K562 (cell line): ENCODE measurements at regions not wholly inside any gene's neighbourhood (a gene's known extent, or its start where the extent isn't known, plus 50 kb on each side); places are given as distances from the start of the nearest gene placed in this dataset.
A peak's percentile ranks its signal among the peaks of the same experiment; 100 is the strongest.

Experiments
- ATAC-seq: fragments of 200-7000 bp; cut with Tn5 transposase; 3 replicates; pipeline ENCODE4 v1.9.1; 2020; ENCODE audit warnings: moderate library complexity
- BruUV-seq: library from RNA; stranded (reverse); fragments of 400-500 nt; replicated peaks from 2 replicates; lab custom pipeline; 2021; lab: Mats Ljungman, UMichigan
- CTCF ChIA-PET: fragments of 300-600 bp; formaldehyde crosslinking; extraction: SDS; loops from one replicate; lab custom pipeline; 2021; ENCODE audit warnings: low intra/inter-chr PET ratio; lab: Yijun Ruan, JAX
- POLR2A ChIA-PET: fragments of 300-600, 350-650 bp; sonication (Branson Sonifier 250); formaldehyde crosslinking; extraction: SDS; loops from one replicate; lab custom pipeline; 2021; ENCODE audit warnings: antibody characterized with exemption, inconsistent platforms; lab: Yijun Ruan, JAX
- DNase-seq, 4 experiments: peaks; one replicate each; pipeline versions ENCODE4 v3.0.0 to v3.0.0-alpha.2; 2011 to 2018; ENCODE audit warnings: low spot score in 3 of 4, mixed read lengths in 3 of 4; ENCODE audit errors: extremely low read depth in 1 of 4
- FAIRE-seq: peaks from 2 replicates; lab custom pipeline; 2011; peaks lifted over from hg19 to GRCh38; lab: Jason Lieb, UNC
- H2AFZ ChIP-seq: 2 replicates; pipeline ENCODE4 v1.6.0; 2011; ENCODE audit warnings: low read depth, low read length, control low read depth, inconsistent platforms
- H3K27ac ChIP-seq: fragments of 200-600 bp; 3 replicates; pipeline ENCODE4 v1.8.0; 2011; ENCODE audit warnings: low read depth, mild to moderate bottlenecking, control low read depth, inconsistent platforms, low read length, moderate library complexity, mixed read lengths; ENCODE audit errors: extremely low read depth
- H3K27me3 ChIP-seq, 2 experiments: fragments of 300-600 bp in 1 of 2; 2 replicates in 1 of 2; 3 replicates in 1 of 2; pipeline versions ENCODE4 v1.6.0 to v1.8.0; 2011; ENCODE audit warnings: inconsistent platforms in 2 of 2, low read length in 2 of 2, mild to moderate bottlenecking in 1 of 2, mixed read lengths in 1 of 2, moderate library complexity in 1 of 2; ENCODE audit not compliant: control insufficient read depth in 2 of 2, insufficient read depth in 2 of 2
- H3K36me3 ChIP-seq: fragments of 300-600 bp; 3 replicates; pipeline ENCODE4 v1.8.0; 2011; ENCODE audit warnings: mild to moderate bottlenecking, low read length, inconsistent platforms; ENCODE audit not compliant: control insufficient read depth, insufficient read depth
- H3K4me1 ChIP-seq, 2 experiments: fragments of 200-600 bp in 1 of 2; replicated peaks in 1 of 2; 2 replicates in 1 of 2; 3 replicates in 1 of 2; pipeline versions ENCODE4 v1.5.1 to v1.8.0; 2011; ENCODE audit warnings: inconsistent platforms in 2 of 2, low read length in 2 of 2, mild to moderate bottlenecking in 1 of 2, mixed read lengths in 1 of 2, moderate library complexity in 1 of 2; ENCODE audit not compliant: control insufficient read depth in 2 of 2, insufficient read depth in 2 of 2
- H3K4me2 ChIP-seq: 2 replicates; pipeline ENCODE4 v1.6.1; 2011; ENCODE audit warnings: low read length, control low read depth, inconsistent platforms, mixed read lengths; ENCODE audit not compliant: insufficient read depth
- H3K4me3 ChIP-seq: fragments of 200-600 bp; sonication (generic), shearing (Covaris generic); 2 replicates; pipeline ENCODE4 v1.5.1; 2016; ENCODE audit warnings: control low read depth, inconsistent platforms
- H3K79me2 ChIP-seq: fragments of 200-600 bp; 3 replicates; pipeline ENCODE4 v1.8.0; 2011; ENCODE audit warnings: low read length, inconsistent platforms; ENCODE audit not compliant: control insufficient read depth, insufficient read depth
- H3K9ac ChIP-seq, 2 experiments: 2 replicates each; pipeline versions ENCODE4 v1.6.0 to v1.6.1; 2011; ENCODE audit warnings: low read depth in 2 of 2, low read length in 2 of 2, control low read depth in 1 of 2, inconsistent platforms in 1 of 2, mild to moderate bottlenecking in 1 of 2, mixed read lengths in 1 of 2; ENCODE audit not compliant: insufficient read depth in 1 of 2
- H3K9me1 ChIP-seq: one replicate; pipeline ENCODE4 v1.6.0; 2011; ENCODE audit warnings: inconsistent platforms, mild to moderate bottlenecking, low read length, moderate library complexity; ENCODE audit not compliant: control insufficient read depth, insufficient read depth
- H3K9me3 ChIP-seq: replicated peaks from 2 replicates; pipeline ENCODE4 v1.5.1; 2011; ENCODE audit warnings: low read depth, low read length, inconsistent platforms; ENCODE audit not compliant: control insufficient read depth, insufficient read depth
- H4K20me1 ChIP-seq: replicated peaks from 2 replicates; pipeline ENCODE4 v1.6.1; 2011; ENCODE audit warnings: low read length, inconsistent platforms, mixed read lengths; ENCODE audit not compliant: control insufficient read depth, insufficient read depth
- BCL6 ChIP-seq: fragments of 250-450 bp; sonication (Bioruptor Pico); IDR thresholded peaks from 2 replicates; pipeline ENCODE4 v1.4.0; 2020
- PTTG1 ChIP-seq: fragments of 450-650 bp; IDR thresholded peaks from 2 replicates; pipeline ENCODE4 v1.6.1; 2016; ENCODE audit warnings: low read depth, mild to moderate bottlenecking, missing genetic modification characterization, missing compliant biosample characterization
- SPI1 ChIP-seq: IDR thresholded peaks from 2 replicates; pipeline ENCODE4 v1.6.1; 2011; ENCODE audit warnings: low read depth, low read length, control low read depth, borderline replicate concordance
- ZNF12 ChIP-seq: sonication (generic); formaldehyde crosslinking; IDR thresholded peaks from 2 replicates; pipeline ENCODE4 v1.4.0; 2020; ENCODE audit warnings: mild to moderate bottlenecking, missing genetic modification reagents
- WGBS: fragments of 100-300 bp; shearing (Covaris generic); methylation state at CpG from one replicate; pipeline ENCODE4 v1.1.6; 2016; ENCODE audit warnings: low coverage, mixed read lengths; ENCODE audit not compliant: insufficient coverage; ENCODE audit errors: missing lambda C conversion rate; 5-methylcytosine and 5-hydroxymethylcytosine counted together
- in situ Hi-C: fragments of 300-500 bp; cut with MboI; formaldehyde crosslinking; loops from 4 replicates; pipeline ENCODE4 v1.15.0; 2018; ENCODE audit warnings: inconsistent platforms, mixed read lengths
- intact Hi-C: fragments of 100-400 bp; cut with micrococcal nuclease; formaldehyde crosslinking; loops from 2 replicates; pipeline ENCODE4 v1.14.2; 2022
- TF ChIP-seq, protein P1 (sequence below): IDR thresholded peaks from 2 replicates; pipeline ENCODE4 v1.6.1; 2012; ENCODE audit warnings: low read depth, low read length, improper control_type of control experiment, borderline replicate concordance
- TF ChIP-seq, protein P2 (sequence below): sonication (generic); formaldehyde crosslinking; IDR thresholded peaks from 2 replicates; pipeline ENCODE4 v1.8.0; 2022; ENCODE audit warnings: mild to moderate bottlenecking, missing genetic modification reagents

DNA sequence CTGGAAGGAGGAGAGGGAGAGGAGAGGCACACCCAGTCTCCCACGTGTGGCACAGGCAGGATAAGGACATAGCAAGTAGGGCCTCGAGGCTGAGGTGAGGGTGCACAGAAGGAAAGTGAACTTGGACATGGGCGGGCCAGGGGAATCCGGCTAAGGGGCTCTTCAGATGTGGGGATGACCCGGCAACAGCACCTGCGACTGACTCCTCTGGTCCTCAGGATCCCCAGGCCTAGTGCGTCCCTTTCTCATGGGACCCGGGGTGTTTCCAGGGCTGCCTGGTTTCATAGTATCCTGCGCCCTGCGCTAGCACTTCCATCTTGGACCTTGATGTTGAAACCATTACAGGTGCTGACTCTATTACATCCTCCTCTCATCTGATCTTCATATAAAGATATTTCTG, 96.1 kb upstream of the LYZL2 start (continued):
- TF ChIP-seq, protein P1, sequence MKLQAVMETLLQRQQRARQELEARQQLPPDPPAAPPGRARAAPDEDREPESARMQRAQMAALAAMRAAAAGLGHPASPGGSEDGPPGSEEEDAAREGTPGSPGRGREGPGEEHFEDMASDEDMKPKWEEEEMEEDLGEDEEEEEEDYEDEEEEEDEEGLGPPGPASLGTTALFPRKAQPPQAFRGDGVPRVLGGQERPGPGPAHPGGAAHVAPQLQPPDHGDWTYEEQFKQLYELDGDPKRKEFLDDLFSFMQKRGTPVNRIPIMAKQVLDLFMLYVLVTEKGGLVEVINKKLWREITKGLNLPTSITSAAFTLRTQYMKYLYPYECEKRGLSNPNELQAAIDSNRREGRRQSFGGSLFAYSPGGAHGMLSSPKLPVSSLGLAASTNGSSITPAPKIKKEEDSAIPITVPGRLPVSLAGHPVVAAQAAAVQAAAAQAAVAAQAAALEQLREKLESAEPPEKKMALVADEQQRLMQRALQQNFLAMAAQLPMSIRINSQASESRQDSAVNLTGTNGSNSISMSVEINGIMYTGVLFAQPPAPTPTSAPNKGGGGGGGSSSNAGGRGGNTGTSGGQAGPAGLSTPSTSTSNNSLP: no peak
- TF ChIP-seq, protein P2, sequence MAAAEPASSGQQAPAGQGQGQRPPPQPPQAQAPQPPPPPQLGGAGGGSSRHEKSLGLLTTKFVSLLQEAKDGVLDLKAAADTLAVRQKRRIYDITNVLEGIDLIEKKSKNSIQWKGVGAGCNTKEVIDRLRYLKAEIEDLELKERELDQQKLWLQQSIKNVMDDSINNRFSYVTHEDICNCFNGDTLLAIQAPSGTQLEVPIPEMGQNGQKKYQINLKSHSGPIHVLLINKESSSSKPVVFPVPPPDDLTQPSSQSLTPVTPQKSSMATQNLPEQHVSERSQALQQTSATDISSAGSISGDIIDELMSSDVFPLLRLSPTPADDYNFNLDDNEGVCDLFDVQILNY (CRISPR knock-in tag): no peak
- TF ChIP-seq BCL6 (CRISPR knock-in tag): no peak
- TF ChIP-seq PTTG1: no peak
- no peak for TF ChIP-seq ZNF12

DNA sequence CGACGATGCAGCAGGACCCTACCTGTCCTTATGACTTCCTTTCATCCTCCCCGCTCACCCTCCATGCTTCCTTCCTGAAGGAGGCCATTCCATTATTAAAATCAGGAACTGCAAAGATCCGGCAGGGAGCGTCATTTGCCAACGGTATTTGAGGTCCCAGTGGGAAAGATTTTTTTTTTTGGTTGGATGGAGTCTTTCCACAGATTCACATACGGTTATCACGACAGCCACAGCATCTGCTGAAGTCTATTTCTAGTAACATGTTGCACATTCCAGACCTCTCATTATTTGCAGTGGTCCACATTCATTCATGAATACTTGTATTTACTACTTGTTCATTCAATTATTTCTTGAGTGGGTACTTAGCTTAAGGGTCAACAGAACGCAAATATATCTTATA, 94.7 kb upstream of the LYZL2 start:
- no peak overlapping the region for H3K27ac ChIP-seq
- ChIA-PET CTCF (no interaction called here), POLR2A (interaction anchor here (0.7 kb wide), 1 partner anchor 1883 kb away, joined by 3 read pairs; no protein-coding TSS in a partner anchor)
- H3K9ac ChIP-seq: no peak overlapping the region
- H2AFZ ChIP-seq: no peak overlapping the region
- ATAC-seq (no peak), FAIRE-seq (no peak), DNase-seq (no peak)
- no peak overlapping the region for H3K4me3 ChIP-seq
- peaks cover 6 to 36% of the 10 kb centered on the region in 2 experiments; a peak in 4 of 5 replicates for H3K27me3 ChIP-seq
- no peak overlapping the region for H3K4me2 ChIP-seq
- no peaks in the 10 kb centered on the region for H3K36me3 ChIP-seq
- no peaks in the 10 kb centered on the region for H4K20me1 ChIP-seq
- 0 out of 2 replicates have a peak, but pooled peaks have one; percentile 3 for TF ChIP-seq SPI1
- TF ChIP-seq BCL6 (CRISPR knock-in tag): no peak
- intact Hi-C loops (loop anchor here (10.0 kb wide), 1 partner anchor 1081 kb away; no protein-coding TSS in a partner anchor), in situ Hi-C loops (no loop called here)
- H3K4me1 ChIP-seq: no peaks in the 10 kb centered on the region
- no peaks in the 10 kb centered on the region for H3K9me3 ChIP-seq
- WGBS: 2% methylated on average over 9 of the region's 9 CpGs
- no peaks in the 10 kb centered on the region for H3K79me2 ChIP-seq
- no peaks in the 10 kb centered on the region for H3K9me1 ChIP-seq
- BruUV-seq: no TSS peak
